ENCODE measurements at regions not wholly inside any gene's neighbourhood (a gene's known extent, or its start where the extent isn't known, plus 50 kb on each side); places are given as distances from the start of the nearest gene placed in this dataset.

- TF ChIP-seq CTCF (IDR thresholded peaks at IDR 0.05; ENCODE audit: insufficient read depth, low read length) = no peak
- no peak for TF ChIP-seq GABPA (IDR thresholded peaks at IDR 0.05; ENCODE audit: low read depth)
- no peak for TF ChIP-seq REST (IDR thresholded peaks at IDR 0.05; ENCODE audit: insufficient replicate concordance, low read depth)
- TF ChIP-seq POLR2AphosphoS5 (IDR thresholded peaks at IDR 0.05; ENCODE audit: low read depth) = no peak
Observed at GRCh38 chr16:27685807-27686206, 135.9 kb downstream of the KATNIP start.

Measured in HL-60 (cell line).